Coronary artery (tissue), 2 donors: ENCODE measurements at regions not wholly inside any gene's neighbourhood (a gene's known extent, or its start where the extent isn't known, plus 50 kb on each side); places are given as distances from the start of the nearest gene placed in this dataset.

Experiments used
- DNase-seq: peaks from one replicate; pipeline ENCODE4 v3.0.0-alpha.2; 2017; ENCODE audit warnings: low spot score
- H3K27ac ChIP-seq, 2 donors: fragments of 200-600 bp; sonication (generic); one replicate each; pipeline ENCODE4 v1.5.1; 2016 to 2019
- H3K4me3 ChIP-seq: fragments of 200-600 bp; sonication (generic); 2 replicates; pipeline ENCODE4 v1.5.1; 2016; ENCODE audit warnings: mild to moderate bottlenecking, moderate library complexity
- CTCF ChIP-seq: fragments of 200-600 bp; sonication (generic); IDR thresholded peaks from one replicate; pipeline ENCODE4 v1.5.1; 2019; ENCODE audit warnings: antibody characterized with exemption

- no peak overlapping the region for H3K4me3 ChIP-seq
- DNase-seq, result no peak
- no peak overlapping the region for H3K27ac ChIP-seq
- no peak for TF ChIP-seq CTCF
Observed at GRCh38 chr20:60728705-60729104, 523.4 kb upstream of the CDH4 start.

GRCh38 chr20:60729135-60729900 is 522.7 kb upstream of the CDH4 start:
- no peak for DNase-seq
- Histone ChIP-seq H3K27ac (no peak overlapping the region), H3K4me3 (no peak overlapping the region)
- TF ChIP-seq CTCF, result no peak

- no peak for DNase-seq
- Histone ChIP-seq H3K27ac (no peak overlapping the region), H3K4me3 (no peak overlapping the region)
- no peak for TF ChIP-seq CTCF
Observed at GRCh38 chr20:60732322-60732721, 519.7 kb upstream of the CDH4 start.

GRCh38 chr20:60748086-60748485 is 504.0 kb upstream of the CDH4 start:
- no peak for TF ChIP-seq CTCF
- DNase-seq, result no peak
- H3K4me3 ChIP-seq, result no peak overlapping the region
- H3K27ac ChIP-seq, result no peak overlapping the region

- no peak for DNase-seq
- H3K27ac ChIP-seq, result no peak overlapping the region
- no peak for TF ChIP-seq CTCF
- H3K4me3 ChIP-seq, result no peak overlapping the region
Observed at GRCh38 chr20:60749804-60750602, 502.1 kb upstream of the CDH4 start.

GRCh38 chr20:60750909-60751308 is 501.2 kb upstream of the CDH4 start:
- H3K27ac ChIP-seq, result no peak overlapping the region
- DNase-seq, result no peak
- TF ChIP-seq CTCF, result no peak
- H3K4me3 ChIP-seq, result no peak overlapping the region

- Histone ChIP-seq H3K4me3 (no peak overlapping the region), H3K27ac (no peak overlapping the region)
- TF ChIP-seq CTCF, result no peak
Observed at GRCh38 chr20:60751826-60752225, 500.2 kb upstream of the CDH4 start.

More at GRCh38 chr20:60751826-60752225, 500.2 kb upstream of the CDH4 start:
- no peak for DNase-seq
